Astrocyte of the spinal cord (primary cell): ENCODE measurements at regions not wholly inside any gene's neighbourhood (a gene's known extent, or its start where the extent isn't known, plus 50 kb on each side); places are given as distances from the start of the nearest gene placed in this dataset.

Experiments
- DNase-seq: peaks from one replicate; pipeline ENCODE4 v3.0.0; 2011; ENCODE audit warnings: low read depth, low spot score
- H3K4me3 ChIP-seq: 2 replicates; pipeline ENCODE4 v1.5.1; 2011; ENCODE audit warnings: low read depth, mild to moderate bottlenecking, low read length, moderate library complexity
- in situ Hi-C: cut with HindIII; loops from 2 replicates; pipeline ENCODE4 v1.10.0; 2017; ENCODE audit warnings: low sequenced_read_pairs
- TF ChIP-seq, protein P1 (sequence below): IDR thresholded peaks from 2 replicates; pipeline ENCODE4 v1.5.1; 2012; ENCODE audit warnings: low read depth, mild to moderate bottlenecking, low read length, inconsistent platforms

DNA sequence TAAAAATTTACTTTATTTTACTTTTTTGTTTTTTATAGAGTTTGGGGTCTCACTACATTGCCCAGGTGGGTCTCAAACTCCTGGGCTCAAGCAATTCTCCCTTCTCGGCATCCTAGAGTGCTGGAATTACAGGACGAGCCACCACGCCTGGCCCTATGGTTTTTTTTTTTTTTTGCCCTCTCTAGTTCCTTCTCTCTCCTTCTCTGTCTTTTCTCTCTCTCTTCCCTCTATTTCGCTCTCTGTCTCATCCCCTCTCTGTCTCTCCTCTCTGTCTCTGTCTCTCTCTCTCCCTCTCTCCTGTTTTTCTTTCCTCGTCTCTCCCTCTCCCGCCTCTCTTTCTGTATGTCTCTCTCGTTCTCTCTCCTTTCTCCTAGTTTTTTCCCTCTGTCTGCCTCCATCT, 202.6 kb upstream of the LHX5 start:
- TF ChIP-seq, protein P1, sequence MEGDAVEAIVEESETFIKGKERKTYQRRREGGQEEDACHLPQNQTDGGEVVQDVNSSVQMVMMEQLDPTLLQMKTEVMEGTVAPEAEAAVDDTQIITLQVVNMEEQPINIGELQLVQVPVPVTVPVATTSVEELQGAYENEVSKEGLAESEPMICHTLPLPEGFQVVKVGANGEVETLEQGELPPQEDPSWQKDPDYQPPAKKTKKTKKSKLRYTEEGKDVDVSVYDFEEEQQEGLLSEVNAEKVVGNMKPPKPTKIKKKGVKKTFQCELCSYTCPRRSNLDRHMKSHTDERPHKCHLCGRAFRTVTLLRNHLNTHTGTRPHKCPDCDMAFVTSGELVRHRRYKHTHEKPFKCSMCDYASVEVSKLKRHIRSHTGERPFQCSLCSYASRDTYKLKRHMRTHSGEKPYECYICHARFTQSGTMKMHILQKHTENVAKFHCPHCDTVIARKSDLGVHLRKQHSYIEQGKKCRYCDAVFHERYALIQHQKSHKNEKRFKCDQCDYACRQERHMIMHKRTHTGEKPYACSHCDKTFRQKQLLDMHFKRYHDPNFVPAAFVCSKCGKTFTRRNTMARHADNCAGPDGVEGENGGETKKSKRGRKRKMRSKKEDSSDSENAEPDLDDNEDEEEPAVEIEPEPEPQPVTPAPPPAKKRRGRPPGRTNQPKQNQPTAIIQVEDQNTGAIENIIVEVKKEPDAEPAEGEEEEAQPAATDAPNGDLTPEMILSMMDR = no peak
- DNase-seq = no peak
- in situ Hi-C loops = no loop called here
- no peak overlapping the region for H3K4me3 ChIP-seq

DNA sequence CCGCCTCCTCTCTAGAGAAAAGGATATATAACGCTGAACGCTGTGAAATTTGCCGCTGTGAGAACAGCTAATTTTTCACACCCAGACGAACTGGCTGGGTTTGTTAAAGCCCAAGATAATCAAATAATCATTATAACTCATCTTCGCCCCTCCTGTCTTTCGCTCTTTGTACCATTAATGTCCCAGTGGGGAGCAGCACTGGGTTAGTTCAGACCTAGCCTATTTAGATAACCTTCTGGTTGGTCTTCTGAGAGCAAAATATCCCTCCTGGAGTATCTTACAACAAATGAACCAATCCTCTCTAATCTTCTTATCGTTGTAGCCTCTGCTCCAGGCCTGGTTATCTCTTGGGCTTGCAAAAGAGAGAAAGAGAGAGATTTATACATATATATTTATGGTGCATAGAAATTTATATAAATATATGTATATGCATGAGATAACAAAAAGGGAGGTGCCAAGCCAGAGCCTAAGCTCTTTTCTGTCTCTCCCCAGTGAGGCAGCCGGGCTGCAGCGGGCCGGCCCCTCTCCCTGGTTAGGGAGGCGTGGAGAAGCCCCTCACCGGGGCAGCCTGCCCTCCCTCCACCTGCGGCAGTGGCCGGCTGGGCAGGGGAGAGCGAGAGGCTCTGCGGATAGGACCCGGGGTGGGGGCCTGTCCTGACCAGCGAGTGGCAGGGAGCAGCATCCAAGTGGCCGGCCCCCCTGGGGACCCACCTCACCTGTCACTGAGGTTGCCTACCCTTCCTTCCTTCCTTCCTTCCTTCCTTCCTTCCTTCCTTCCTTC, 202.0 kb upstream of the LHX5 start:
- in situ Hi-C loops = no loop called here
- no peak for DNase-seq
- TF ChIP-seq, protein P1 = no peak
- no peak overlapping the region for H3K4me3 ChIP-seq

DNA sequence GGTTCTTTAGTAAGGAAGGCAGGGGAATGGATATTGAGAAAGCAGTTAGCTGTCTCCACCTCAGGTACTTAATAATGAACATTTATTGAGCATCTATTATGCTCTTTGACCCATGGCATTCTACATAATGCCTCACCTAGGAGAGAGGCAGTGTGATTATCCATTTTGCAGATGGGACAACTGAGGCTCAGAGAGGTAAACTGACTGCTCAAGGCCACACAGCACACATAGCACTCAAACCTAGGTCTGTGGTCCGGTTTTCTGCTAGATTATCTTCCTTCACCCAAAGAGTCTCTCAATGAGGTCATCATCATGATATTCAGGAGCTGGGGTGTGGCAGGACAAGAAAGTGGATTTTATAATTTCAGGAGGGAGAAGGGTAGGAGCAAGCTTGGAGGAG, 199.1 kb upstream of the LHX5 start:
- TF ChIP-seq, protein P1 = no peak
- no peak overlapping the region for H3K4me3 ChIP-seq
- no peak for DNase-seq
- in situ Hi-C loops = no loop called here

DNA sequence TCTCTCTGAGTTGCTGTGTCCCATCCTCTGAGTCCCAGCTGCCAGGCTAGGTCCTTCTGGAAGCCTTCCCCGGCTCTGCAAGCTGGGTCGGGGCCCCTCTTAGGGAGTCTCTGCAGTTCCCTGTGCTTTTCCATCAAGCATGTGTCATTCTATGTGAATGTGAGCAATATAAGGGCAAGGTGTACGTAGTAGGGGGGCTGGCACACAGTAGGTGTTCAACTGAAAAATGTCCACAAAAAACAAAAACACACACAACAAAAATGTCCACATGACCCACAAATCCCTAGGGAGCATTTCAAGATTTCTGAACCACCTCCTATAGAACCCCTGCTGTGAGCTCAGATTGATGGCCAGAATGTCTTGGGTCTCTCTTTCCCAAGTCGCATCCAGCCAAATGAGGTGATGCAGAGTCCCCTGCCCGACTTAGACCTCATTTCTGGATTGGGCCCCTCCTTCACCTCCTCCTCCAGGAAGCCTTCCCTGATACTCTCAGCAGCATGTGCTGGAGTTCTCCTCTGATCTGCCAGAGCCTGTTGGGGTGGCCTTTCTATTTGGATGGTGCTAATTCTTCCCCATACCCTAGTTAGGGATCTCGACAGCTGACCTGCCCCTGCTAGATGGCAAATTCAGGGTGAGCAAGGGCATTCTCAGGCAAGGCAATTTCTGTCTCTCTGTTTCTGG, 196.1 kb upstream of the LHX5 start:
- no peak overlapping the region for H3K4me3 ChIP-seq
- DNase-seq = no peak
- in situ Hi-C loops = no loop called here
- TF ChIP-seq, protein P1 = no peak

DNA sequence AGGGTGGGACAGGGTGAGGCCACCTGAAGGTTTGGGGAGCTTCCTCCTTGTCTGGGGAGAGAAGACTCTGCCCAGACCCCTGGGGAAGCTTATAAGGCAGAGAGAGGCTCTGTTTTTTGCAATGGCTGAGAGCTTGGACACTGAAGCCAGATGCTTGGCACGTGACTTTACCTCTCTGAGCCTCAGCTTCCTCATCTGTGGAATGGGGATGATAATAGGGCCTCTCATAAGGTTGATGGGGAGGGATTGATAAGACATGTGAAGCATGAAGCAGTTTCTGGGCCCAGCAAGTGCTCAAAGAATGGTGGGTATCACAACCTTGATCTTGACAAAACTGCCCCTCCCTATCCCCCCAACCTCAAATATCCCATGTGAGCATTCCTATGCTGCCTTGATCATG, 195.4 kb upstream of the LHX5 start:
- TF ChIP-seq, protein P1 = no peak
- DNase-seq = no peak
- H3K4me3 ChIP-seq = no peak overlapping the region
- in situ Hi-C loops = no loop called here

DNA sequence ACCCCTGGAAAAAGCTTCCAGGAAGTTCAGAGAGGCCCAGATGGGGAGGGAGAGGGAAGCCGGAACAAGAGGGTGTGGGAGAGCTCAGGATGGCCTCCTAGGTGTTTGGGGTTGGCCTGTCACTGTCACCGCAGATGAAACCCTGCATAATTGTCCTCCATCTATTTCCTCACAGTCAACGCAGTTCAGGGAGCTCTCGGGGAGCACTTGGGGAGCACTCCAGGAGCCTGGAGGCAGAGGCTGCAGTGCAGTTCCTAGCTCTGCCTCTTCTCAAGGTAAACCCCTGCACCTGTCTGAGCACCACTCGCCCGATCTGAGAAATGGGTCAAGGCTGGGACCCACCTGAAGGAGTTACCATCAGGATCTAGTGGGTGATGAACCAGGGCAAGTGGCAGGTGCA, 194.6 kb upstream of the LHX5 start:
- in situ Hi-C loops = no loop called here
- no peak for DNase-seq
- H3K4me3 ChIP-seq = no peak overlapping the region
- TF ChIP-seq, protein P1 = no peak
